HUES64 (cell line): ENCODE measurements at regions not wholly inside any gene's neighbourhood (a gene's known extent, or its start where the extent isn't known, plus 50 kb on each side); places are given as distances from the start of the nearest gene placed in this dataset.
"Not testable (repeated sequence)": the region's sequence is repeated elsewhere in the genome, so short reads cannot be mapped to it uniquely, and the experiment has no call there.

Experiments
- H3K27ac ChIP-seq: 2 replicates; pipeline ENCODE4 v1.7.0; 2013; ENCODE audit warnings: low read depth, low read length, inconsistent platforms
- H3K27me3 ChIP-seq: 2 replicates; pipeline ENCODE4 v1.6.1; 2013; ENCODE audit warnings: mild to moderate bottlenecking, low read length; ENCODE audit not compliant: insufficient read depth
- H3K36me3 ChIP-seq: 2 replicates; pipeline ENCODE4 v1.6.1; 2013; ENCODE audit warnings: mild to moderate bottlenecking, low read length; ENCODE audit not compliant: insufficient read depth
- H3K4me1 ChIP-seq: 2 replicates; pipeline ENCODE4 v1.6.1; 2013; ENCODE audit warnings: mild to moderate bottlenecking, low read length, moderate library complexity; ENCODE audit not compliant: insufficient read depth
- H3K4me3 ChIP-seq: 2 replicates; pipeline ENCODE4 v1.5.1; 2013; ENCODE audit warnings: mild to moderate bottlenecking, low read length, moderate library complexity
- H3K9ac ChIP-seq: 2 replicates; pipeline ENCODE4 v1.6.1; 2013; ENCODE audit warnings: mild to moderate bottlenecking, low read depth, low read length
- H3K9me3 ChIP-seq: 2 replicates; pipeline ENCODE4 v1.6.1; 2013; ENCODE audit warnings: low read depth, low read length; ENCODE audit not compliant: insufficient read depth
- WGBS: fragments of 150-250, 120-280 bp; methylation state at CpG from one replicate; pipeline ENCODE4 v1.1.7; 2013; ENCODE audit warnings: missing lambda C conversion rate; 5-methylcytosine and 5-hydroxymethylcytosine counted together

DNA sequence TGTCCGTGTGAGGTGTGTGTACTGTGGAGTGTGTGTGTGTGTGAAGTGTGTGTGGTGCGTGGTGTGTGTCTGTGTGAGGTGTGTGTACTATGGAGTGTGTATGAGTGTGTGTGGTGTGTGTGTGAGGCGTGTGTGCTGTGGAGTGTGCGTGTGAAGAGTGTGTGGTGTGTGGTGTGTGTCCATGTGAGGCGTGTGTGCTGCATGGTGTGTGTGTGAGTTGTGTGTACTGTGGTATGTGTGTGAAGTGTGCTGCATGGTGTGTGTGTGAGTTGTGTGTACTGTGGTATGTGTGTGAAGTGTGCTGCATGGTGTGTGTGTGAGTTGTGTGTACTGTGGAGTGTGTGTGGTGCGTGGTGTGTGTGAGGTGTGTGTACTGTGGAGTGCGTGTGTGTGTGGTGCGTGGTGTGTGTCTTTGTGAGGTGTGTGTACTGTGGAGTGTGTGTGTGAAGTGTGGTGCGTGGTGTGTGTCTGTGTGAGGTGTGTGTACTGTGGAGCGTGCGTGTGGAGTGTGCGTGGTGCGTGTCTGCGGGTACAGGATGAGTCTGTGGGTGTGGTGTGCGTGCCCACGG lies 82.4 kb upstream of the PRR5 start:
- not testable (repeated sequence) for H3K4me1 ChIP-seq, H3K9ac ChIP-seq, H3K4me3 ChIP-seq, H3K27ac ChIP-seq, H3K36me3 ChIP-seq, H3K9me3 ChIP-seq
- peaks cover 13% of the 10 kb centered on the region for H3K27me3 ChIP-seq
- WGBS, result 88% methylated on average over 16 of the region's 16 CpGs

DNA sequence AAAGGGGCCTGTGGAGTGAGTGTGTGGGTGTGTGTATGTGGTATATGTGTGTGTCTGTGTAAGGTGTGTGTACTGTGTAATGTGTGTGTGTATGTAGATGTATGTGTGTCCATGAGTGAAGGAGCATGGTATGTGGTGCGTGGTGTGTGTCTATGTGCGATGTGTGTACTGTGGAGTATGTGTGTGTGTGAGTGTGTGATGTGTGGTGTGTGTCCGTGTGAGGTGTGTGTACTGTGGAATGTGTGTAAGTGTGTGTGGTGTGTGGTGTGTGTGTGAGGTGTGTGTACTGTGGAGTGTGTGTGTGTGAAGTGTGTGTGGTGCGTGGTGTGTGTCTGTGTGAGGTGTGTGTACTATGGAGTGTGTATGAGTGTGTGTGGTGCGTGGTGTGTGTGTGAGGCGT lies 83.1 kb upstream of the PRR5 start:
- H3K27me3 ChIP-seq, result peaks cover 11% of the 10 kb centered on the region
- 94% methylated on average over 6 of the region's 6 CpGs for WGBS

DNA sequence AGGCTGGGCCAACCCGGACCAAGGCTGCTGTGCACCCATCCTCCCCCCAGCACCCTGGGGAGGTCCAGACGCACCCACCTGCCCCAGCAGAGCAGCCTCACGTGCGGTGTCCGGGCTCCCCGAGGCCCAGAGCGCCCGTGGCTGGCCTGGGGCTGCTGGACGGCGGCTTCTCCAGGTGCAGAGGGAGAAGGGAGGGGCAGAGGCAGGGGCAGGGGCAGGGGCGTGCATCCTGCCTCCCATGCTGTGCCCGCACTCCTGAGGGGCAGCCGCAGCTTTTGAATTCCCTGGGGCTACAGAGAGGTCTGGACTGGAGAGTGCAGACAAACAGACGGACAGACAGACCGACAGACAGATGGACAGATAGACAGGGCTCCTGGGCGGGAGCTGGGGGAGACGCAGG lies 83.6 kb upstream of the PRR5 start:
- H3K9ac ChIP-seq, result no peak overlapping the region
- H3K27me3 ChIP-seq, result peaks cover 9% of the 10 kb centered on the region
- H3K9me3 ChIP-seq, result peaks cover 10% of the 10 kb centered on the region; the same call in 1 of the 2 replicates
- no peak overlapping the region for H3K4me3 ChIP-seq
- H3K4me1 ChIP-seq, result no peaks in the 10 kb centered on the region
- no peaks in the 10 kb centered on the region for H3K36me3 ChIP-seq
- WGBS, result 75% methylated on average over 17 of the region's 17 CpGs
- no peak overlapping the region for H3K27ac ChIP-seq

More for the DNA sequence above, 83.1 kb upstream of the PRR5 start:
- H3K36me3 ChIP-seq, H3K4me3 ChIP-seq, H3K9me3 ChIP-seq, H3K9ac ChIP-seq, H3K27ac ChIP-seq, H3K4me1 ChIP-seq: not testable (repeated sequence)

DNA sequence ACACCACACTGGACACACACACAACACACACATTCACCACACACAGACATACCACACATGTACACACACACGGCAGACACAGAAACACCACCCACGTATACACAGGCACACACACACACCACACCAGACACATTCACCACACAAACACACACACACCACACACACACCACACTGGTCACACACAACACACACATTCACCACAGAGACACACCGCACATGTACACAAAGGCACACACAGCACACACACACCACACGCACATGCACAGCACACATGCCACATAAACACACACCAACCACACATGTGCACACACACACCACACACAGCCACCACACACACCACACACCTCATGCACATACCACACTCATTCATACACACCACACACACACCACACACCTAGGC lies 84.2 kb upstream of the PRR5 start:
- 92% methylated on average over 4 of the region's 4 CpGs for WGBS
- H3K4me1 ChIP-seq, result no peaks in the 10 kb centered on the region
- H3K27me3 ChIP-seq, result peaks cover 6% of the 10 kb centered on the region
- no peak overlapping the region for H3K9ac ChIP-seq
- no peak overlapping the region for H3K27ac ChIP-seq
- H3K36me3 ChIP-seq, result no peaks in the 10 kb centered on the region
- H3K4me3 ChIP-seq, result no peak overlapping the region
- peaks cover 14% of the 10 kb centered on the region for H3K9me3 ChIP-seq

DNA sequence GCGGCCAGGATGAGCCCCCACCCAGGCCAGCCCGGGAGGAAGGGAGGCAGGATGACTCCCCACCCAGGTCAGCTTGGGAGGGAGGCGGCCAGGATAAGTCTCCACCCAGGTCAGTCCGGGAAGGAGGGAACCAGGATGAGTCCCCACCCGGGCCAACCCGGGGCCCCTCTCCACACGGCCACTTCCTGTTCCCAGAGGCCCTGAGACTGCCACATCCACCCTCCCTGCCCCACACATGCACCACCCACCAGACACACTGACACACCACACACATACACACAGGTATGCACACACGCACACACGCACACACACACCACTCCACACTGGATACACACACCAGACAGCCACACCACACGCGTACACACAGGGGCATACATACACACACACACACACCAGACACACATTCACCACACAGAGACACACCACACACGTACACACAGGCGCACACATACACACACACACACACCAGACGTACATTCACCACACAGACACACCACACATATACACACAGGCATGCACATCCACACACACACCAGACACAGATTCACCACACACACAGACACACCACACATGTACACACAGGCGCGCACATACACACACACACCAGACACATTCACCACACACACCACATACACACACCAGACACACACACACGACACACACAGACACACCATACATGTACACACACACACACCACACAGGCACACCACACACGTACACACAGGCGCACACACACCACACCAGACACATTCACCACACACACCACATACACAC lies 84.9 kb upstream of the PRR5 start:
- H3K36me3 ChIP-seq, result no peaks in the 10 kb centered on the region
- H3K4me1 ChIP-seq, result no peaks in the 10 kb centered on the region
- no peak overlapping the region for H3K4me3 ChIP-seq
- H3K27me3 ChIP-seq, result peaks cover 3% of the 10 kb centered on the region; the same call in 1 of the 2 replicates
- peaks cover 22% of the 10 kb centered on the region for H3K9me3 ChIP-seq
- no peak overlapping the region for H3K27ac ChIP-seq
- no peak overlapping the region for H3K9ac ChIP-seq
- 82% methylated on average over 19 of the region's 19 CpGs for WGBS

DNA sequence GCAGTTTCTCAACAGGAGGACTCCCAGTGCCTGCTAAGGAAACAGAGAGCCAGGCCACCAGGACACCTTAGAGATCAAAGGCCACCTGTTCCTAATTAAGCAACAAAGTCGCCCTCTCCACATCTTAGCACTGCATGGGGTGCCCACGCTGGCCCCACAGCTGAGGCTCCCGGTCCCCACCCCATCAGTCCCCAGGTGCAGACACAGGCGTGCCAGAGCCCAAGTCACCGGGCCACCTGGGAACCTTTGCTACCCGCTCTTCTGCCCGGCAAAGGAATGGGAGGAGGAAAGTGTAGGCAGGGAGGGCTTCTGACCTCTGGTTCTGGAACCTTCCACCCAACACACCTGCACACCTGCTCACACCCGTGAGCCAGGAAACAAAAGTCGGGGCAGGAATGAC lies 85.5 kb upstream of the PRR5 start:
- no peaks in the 10 kb centered on the region for H3K36me3 ChIP-seq
- H3K4me3 ChIP-seq, result no peak overlapping the region
- peaks cover 3% of the 10 kb centered on the region; the same call in 1 of the 2 replicates for H3K27me3 ChIP-seq
- peaks cover 28% of the 10 kb centered on the region for H3K9me3 ChIP-seq
- no peaks in the 10 kb centered on the region for H3K4me1 ChIP-seq
- H3K27ac ChIP-seq, result no peak overlapping the region
- H3K9ac ChIP-seq, result no peak overlapping the region
- 86% methylated on average over 7 of the region's 9 CpGs for WGBS

DNA sequence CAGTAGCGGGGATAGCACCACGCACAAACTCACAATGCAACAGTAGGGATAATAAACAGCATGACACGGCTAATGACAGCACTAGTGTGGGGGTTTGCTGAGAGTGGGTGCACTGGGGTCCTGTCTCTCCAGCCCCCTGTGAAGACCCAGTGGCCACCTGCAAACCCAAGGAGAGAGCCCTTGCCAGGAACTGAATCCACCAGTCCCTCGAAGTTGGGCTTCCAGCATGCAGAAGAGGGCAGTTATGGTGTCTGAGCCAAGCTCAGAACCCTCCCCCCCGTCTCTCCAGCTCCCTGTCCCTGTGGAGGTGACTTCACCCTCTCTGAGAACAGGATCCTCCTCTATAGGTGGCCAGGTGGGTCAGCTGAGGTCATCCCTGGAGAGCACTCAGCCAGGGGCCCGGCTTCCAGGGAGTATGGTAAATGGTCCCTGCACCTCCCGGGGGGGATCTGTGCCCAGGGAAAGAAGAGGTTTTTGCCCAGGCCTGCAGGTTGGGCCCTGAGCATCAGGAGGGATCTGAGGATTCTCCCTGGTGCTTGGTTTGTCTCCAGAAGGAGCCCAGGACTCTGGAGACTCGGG lies 86.3 kb upstream of the PRR5 start:
- no peak overlapping the region for H3K9ac ChIP-seq
- H3K9me3 ChIP-seq, result peaks cover 31% of the 10 kb centered on the region
- no peaks in the 10 kb centered on the region for H3K36me3 ChIP-seq
- 79% methylated on average over 8 of the region's 8 CpGs for WGBS
- H3K27me3 ChIP-seq, result no peaks in the 10 kb centered on the region; the same call in 1 of the 2 replicates
- no peaks in the 10 kb centered on the region for H3K4me1 ChIP-seq
- H3K27ac ChIP-seq, result no peak overlapping the region
- no peak overlapping the region for H3K4me3 ChIP-seq

DNA sequence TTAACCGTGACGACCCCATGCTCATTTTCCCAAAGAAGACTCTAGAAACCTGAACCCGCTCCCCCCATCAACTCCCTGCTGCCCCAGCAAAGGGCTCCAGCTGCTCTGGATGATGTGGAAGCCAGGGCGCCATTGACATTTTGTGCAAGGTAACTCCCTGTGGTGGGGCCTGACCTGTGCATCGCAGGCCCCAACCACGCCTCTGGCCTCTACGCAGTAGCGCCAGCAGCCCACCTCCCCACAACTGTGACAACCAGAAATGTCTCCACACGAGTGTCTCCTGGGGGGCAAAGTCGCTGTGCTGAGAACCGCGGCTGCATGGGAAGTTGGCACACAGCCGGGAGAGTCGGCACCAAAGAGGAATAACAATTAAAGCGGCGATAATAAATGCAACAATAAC lies 86.9 kb upstream of the PRR5 start:
- Histone ChIP-seq H3K9me3 (peaks cover 31% of the 10 kb centered on the region), H3K36me3 (no peaks in the 10 kb centered on the region), H3K4me3 (no peak overlapping the region), H3K27ac (no peak overlapping the region), H3K27me3 (no peaks in the 10 kb centered on the region; the same call in 1 of the 2 replicates), H3K9ac (no peak overlapping the region), H3K4me1 (no peaks in the 10 kb centered on the region)
- 96% methylated on average over 16 of the region's 16 CpGs for WGBS

DNA sequence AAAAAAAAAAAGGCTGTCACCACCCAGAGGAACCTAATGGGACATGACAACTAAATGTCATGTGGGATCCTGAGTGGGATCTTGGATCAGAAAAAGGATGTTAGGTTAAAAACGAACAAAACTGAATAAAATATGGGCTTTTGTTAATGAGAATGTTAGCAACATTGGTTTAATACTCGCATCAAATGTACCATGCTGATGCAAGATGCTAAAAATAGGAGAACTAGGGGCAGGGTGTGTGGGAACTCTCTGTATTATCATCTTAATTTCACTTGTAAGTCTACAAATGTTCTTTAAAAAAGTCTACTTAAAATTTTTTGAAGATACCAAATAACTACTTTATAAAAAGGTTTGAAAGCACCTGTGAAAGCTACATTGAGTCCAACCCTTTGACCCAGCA lies 88.8 kb upstream of the PRR5 start:
- 87% methylated on average over 2 of the region's 2 CpGs for WGBS
- H3K9me3 ChIP-seq, result peaks cover 31% of the 10 kb centered on the region
- no peaks in the 10 kb centered on the region for H3K27me3 ChIP-seq
- no peaks in the 10 kb centered on the region for H3K4me1 ChIP-seq
- H3K9ac ChIP-seq, result no peak overlapping the region
- H3K4me3 ChIP-seq, result no peak overlapping the region
- no peaks in the 10 kb centered on the region for H3K36me3 ChIP-seq
- H3K27ac ChIP-seq, result no peak overlapping the region

DNA sequence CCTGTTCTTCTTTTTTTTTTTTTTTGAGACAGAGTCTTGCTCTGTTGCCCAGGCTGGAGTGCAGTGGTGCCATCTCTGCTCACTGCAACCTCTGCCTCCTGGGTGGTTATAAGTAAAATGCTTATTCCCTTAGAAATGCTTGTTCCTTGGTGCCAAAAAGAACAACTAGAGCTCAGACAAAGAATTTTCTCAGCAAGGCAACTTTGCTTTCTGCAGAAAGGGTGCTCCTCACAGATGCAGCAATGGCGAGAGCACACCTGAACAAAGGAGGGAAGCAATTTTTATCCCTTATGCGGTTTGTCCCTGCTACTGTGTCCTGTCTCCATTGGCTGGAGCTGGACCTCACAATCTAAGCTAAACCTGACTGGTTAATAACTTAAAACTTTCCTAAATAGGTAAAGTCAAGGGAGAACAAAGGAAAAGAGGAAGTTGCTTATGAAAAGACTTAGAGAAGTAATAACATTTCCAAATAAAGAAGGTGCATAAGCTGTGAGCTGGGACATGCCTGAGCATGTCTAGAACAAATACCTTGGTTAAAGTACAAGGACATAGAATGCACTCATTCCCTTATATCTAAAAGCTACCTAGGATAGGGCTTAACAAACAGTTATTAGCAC lies 90.0 kb upstream of the PRR5 start:
- Histone ChIP-seq H3K27ac (no peak overlapping the region), H3K27me3 (no peaks in the 10 kb centered on the region), H3K36me3 (no peaks in the 10 kb centered on the region), H3K4me1 (no peaks in the 10 kb centered on the region), H3K4me3 (no peak overlapping the region), H3K9ac (no peak overlapping the region), H3K9me3 (peaks cover 31% of the 10 kb centered on the region)
- 83% methylated on average over 2 of the region's 2 CpGs for WGBS

DNA sequence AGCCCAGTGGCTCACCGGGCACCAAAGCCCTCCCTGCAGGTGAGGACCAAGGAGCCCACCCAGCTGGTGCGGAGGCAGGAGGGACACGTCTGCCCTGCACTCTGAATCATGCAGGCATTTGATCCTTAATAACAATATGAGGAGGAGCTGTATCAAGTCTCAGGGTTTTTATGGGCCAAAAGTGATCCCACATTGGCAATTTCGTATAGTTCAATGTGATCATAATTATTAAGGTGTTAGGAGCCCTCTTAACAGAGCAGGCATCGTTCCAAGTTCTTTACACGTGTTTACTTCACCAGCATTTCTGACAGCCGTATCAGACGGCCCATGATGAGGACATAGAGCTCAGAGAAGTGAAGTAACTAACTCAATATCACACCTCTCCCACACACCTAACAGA lies 91.9 kb upstream of the PRR5 start:
- no peak overlapping the region for H3K4me3 ChIP-seq
- peaks cover 31% of the 10 kb centered on the region for H3K9me3 ChIP-seq
- no peak overlapping the region for H3K9ac ChIP-seq
- H3K4me1 ChIP-seq, result no peaks in the 10 kb centered on the region
- no peak overlapping the region for H3K27ac ChIP-seq
- no peaks in the 10 kb centered on the region for H3K27me3 ChIP-seq
- H3K36me3 ChIP-seq, result no peaks in the 10 kb centered on the region
- 96% methylated on average over 8 of the region's 8 CpGs for WGBS
